ENCODE measurements at regions not wholly inside any gene's neighbourhood (a gene's known extent, or its start where the extent isn't known, plus 50 kb on each side); places are given as distances from the start of the nearest gene placed in this dataset.

GRCh38 chr5:163660486-163660885, 155.1 kb downstream of the MAT2B start:
- TF ChIP-seq EZH2 (IDR thresholded peaks at IDR 0.05; ENCODE audit: low read length) (no peak), CTCF (optimal IDR thresholded peaks at IDR 0.05 in 1 of 3, IDR thresholded peaks at IDR 0.05 in 1 of 3, conservative IDR thresholded peaks at IDR 0.05 in 1 of 3; ENCODE audit: extremely low read depth in 1 of 3, insufficient read depth in 2 of 3, low read length in 3 of 3) (no peak)
- Histone ChIP-seq H3K27ac (ENCODE audit: control insufficient read depth, insufficient read depth, low read length) (no peak overlapping the region), H3K9me1 (ENCODE audit: control insufficient read depth, extremely low read depth, insufficient read depth, low read length) (no peaks in the 10 kb centered on the region), H4K20me1 (ENCODE audit: control insufficient read depth, extremely low read depth, insufficient read depth, low read length) (no peaks in the 10 kb centered on the region), H2AFZ (ENCODE audit: control insufficient read depth, low read length) (no peak overlapping the region), H3K36me3 (ENCODE audit: control insufficient read depth in 2 of 2, extremely low read depth in 1 of 2, insufficient read depth in 2 of 2, low read length in 2 of 2) (no peaks in the 10 kb centered on the region), H3K79me2 (ENCODE audit: control insufficient read depth, insufficient read depth, low read length) (no peaks in the 10 kb centered on the region), H3K4me3 (ENCODE audit: control insufficient read depth in 2 of 3, extremely low read depth in 1 of 3, insufficient read depth in 2 of 3, low read depth in 1 of 3, low read length in 3 of 3) (no peak overlapping the region), H3K9ac (ENCODE audit: control insufficient read depth, extremely low read depth, insufficient read depth, low read length) (no peak overlapping the region), H3K9me3 (ENCODE audit: control insufficient read depth, low read depth, low read length) (no peaks in the 10 kb centered on the region), H3K27me3 (ENCODE audit: control insufficient read depth, extremely low read depth, insufficient read depth, low read length) (no peaks in the 10 kb centered on the region), H3K4me1 (ENCODE audit: control insufficient read depth, extremely low read depth, insufficient read depth, low read length) (no peaks in the 10 kb centered on the region), H3K4me2 (ENCODE audit: control insufficient read depth, extremely low read depth, insufficient read depth, low read depth, low read length) (no peak overlapping the region)
- dilution Hi-C loops (cut with MboI; ENCODE audit: extremely low pct_ligation_motif_present, low sequenced_read_pairs): no loop called here
- FAIRE-seq (no peak), DNase-seq (ENCODE audit: low read depth, low spot score) (no peak)

GRCh38 chr5:163661360-163661759, 155.9 kb downstream of the MAT2B start:
- TF ChIP-seq CTCF (optimal IDR thresholded peaks at IDR 0.05 in 1 of 3, IDR thresholded peaks at IDR 0.05 in 1 of 3, conservative IDR thresholded peaks at IDR 0.05 in 1 of 3; ENCODE audit: extremely low read depth in 1 of 3, insufficient read depth in 2 of 3, low read length in 3 of 3): no peak
- TF ChIP-seq EZH2 (IDR thresholded peaks at IDR 0.05; ENCODE audit: low read length): no peak

More at GRCh38 chr5:163661360-163661759, 155.9 kb downstream of the MAT2B start:
- no peak overlapping the region for H3K9ac ChIP-seq (ENCODE audit: control insufficient read depth, extremely low read depth, insufficient read depth, low read length)
- no peaks in the 10 kb centered on the region for H3K79me2 ChIP-seq (ENCODE audit: control insufficient read depth, insufficient read depth, low read length)
- no peak overlapping the region for H3K27ac ChIP-seq (ENCODE audit: control insufficient read depth, insufficient read depth, low read length)
- dilution Hi-C loops (cut with MboI; ENCODE audit: extremely low pct_ligation_motif_present, low sequenced_read_pairs): no loop called here
- H3K9me1 ChIP-seq (ENCODE audit: control insufficient read depth, extremely low read depth, insufficient read depth, low read length): no peaks in the 10 kb centered on the region
- H3K4me3 ChIP-seq (ENCODE audit: control insufficient read depth in 2 of 3, extremely low read depth in 1 of 3, insufficient read depth in 2 of 3, low read depth in 1 of 3, low read length in 3 of 3): no peak overlapping the region
- H4K20me1 ChIP-seq (ENCODE audit: control insufficient read depth, extremely low read depth, insufficient read depth, low read length): no peaks in the 10 kb centered on the region
- no peaks in the 10 kb centered on the region for H3K4me1 ChIP-seq (ENCODE audit: control insufficient read depth, extremely low read depth, insufficient read depth, low read length)
- H3K27me3 ChIP-seq (ENCODE audit: control insufficient read depth, extremely low read depth, insufficient read depth, low read length): no peaks in the 10 kb centered on the region
- DNase-seq (ENCODE audit: low read depth, low spot score) (no peak), FAIRE-seq (no peak)
- H3K36me3 ChIP-seq (ENCODE audit: control insufficient read depth in 2 of 2, extremely low read depth in 1 of 2, insufficient read depth in 2 of 2, low read length in 2 of 2): no peaks in the 10 kb centered on the region
- no peaks in the 10 kb centered on the region for H3K9me3 ChIP-seq (ENCODE audit: control insufficient read depth, low read depth, low read length)
- H3K4me2 ChIP-seq (ENCODE audit: control insufficient read depth, extremely low read depth, insufficient read depth, low read depth, low read length): no peak overlapping the region
- no peak overlapping the region for H2AFZ ChIP-seq (ENCODE audit: control insufficient read depth, low read length)

All from keratinocyte (primary cell).